AG10803 (cell line): ENCODE measurements at regions not wholly inside any gene's neighbourhood (a gene's known extent, or its start where the extent isn't known, plus 50 kb on each side); places are given as distances from the start of the nearest gene placed in this dataset.
A peak's percentile ranks its signal among the peaks of the same experiment; 100 is the strongest.

Experiments
- DNase-seq: peaks from one replicate; pipeline ENCODE4 v3.0.0; 2010; ENCODE audit warnings: low read depth
- H3K4me3 ChIP-seq: 2 replicates; pipeline ENCODE4 v1.5.1; 2011; ENCODE audit warnings: mild to moderate bottlenecking, low read length, control low read depth
- TF ChIP-seq, protein P1 (sequence below): conservative IDR thresholded peaks from 2 replicates; pipeline ENCODE4 v1.5.1; 2011; ENCODE audit warnings: mild to moderate bottlenecking, low read length, control low read depth, inconsistent platforms

GRCh38 chrX:7414753-7415152 is 266.8 kb upstream of the PUDP start:
- no peak for DNase-seq
- TF ChIP-seq, protein P1, sequence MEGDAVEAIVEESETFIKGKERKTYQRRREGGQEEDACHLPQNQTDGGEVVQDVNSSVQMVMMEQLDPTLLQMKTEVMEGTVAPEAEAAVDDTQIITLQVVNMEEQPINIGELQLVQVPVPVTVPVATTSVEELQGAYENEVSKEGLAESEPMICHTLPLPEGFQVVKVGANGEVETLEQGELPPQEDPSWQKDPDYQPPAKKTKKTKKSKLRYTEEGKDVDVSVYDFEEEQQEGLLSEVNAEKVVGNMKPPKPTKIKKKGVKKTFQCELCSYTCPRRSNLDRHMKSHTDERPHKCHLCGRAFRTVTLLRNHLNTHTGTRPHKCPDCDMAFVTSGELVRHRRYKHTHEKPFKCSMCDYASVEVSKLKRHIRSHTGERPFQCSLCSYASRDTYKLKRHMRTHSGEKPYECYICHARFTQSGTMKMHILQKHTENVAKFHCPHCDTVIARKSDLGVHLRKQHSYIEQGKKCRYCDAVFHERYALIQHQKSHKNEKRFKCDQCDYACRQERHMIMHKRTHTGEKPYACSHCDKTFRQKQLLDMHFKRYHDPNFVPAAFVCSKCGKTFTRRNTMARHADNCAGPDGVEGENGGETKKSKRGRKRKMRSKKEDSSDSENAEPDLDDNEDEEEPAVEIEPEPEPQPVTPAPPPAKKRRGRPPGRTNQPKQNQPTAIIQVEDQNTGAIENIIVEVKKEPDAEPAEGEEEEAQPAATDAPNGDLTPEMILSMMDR = no peak
- H3K4me3 ChIP-seq = no peak overlapping the region

- DNase-seq = no peak
- TF ChIP-seq, protein P1 = no peak
Measured at GRCh38 chrX:7412840-7413239, 264.9 kb upstream of the PUDP start.

DNA sequence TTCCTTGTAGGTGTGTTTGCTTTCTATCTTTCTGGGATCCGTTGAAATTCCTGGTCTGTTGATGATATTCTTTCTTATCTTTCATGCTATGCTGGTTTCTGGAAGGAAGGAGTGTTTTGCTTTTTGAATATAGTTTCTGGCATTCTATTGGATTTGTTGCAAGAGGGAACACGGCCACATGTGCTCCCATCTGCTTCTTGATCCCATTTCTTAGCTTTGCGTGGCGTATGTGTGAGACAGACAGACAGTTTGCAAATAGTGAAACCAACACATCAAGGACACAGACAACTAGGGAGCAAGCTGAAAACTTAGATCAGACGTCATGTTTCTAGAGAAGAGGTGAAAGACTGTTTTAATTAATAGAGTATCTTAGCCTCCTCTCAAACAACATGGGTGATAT is 261.9 kb upstream of the PUDP start:
- no peak overlapping the region for H3K4me3 ChIP-seq
- no peak for DNase-seq
- TF ChIP-seq, protein P1 = no peak

More at GRCh38 chrX:7412840-7413239, 264.9 kb upstream of the PUDP start:
- no peak overlapping the region for H3K4me3 ChIP-seq

DNA sequence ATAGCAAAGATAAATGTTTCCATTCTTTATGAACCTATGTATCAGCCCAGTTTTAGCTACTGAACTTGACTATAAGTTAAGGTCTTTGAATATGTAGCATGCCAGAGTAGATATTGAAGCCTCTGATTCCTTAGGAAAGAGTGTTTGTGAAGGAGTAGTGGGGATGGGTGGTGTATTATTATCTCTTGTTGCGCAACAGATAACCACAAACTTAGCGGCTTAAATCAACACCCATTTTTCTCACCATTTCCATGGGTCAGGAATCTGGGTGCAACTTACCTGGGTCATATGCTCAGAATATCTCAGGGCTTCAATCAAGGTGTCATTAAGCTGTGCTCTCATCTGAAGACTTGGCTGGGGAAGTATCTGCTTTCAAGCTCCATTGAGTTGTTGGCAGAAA is 251.4 kb upstream of the PUDP start:
- H3K4me3 ChIP-seq = no peak overlapping the region
- no peak for DNase-seq
- TF ChIP-seq, protein P1 = no peak

DNA sequence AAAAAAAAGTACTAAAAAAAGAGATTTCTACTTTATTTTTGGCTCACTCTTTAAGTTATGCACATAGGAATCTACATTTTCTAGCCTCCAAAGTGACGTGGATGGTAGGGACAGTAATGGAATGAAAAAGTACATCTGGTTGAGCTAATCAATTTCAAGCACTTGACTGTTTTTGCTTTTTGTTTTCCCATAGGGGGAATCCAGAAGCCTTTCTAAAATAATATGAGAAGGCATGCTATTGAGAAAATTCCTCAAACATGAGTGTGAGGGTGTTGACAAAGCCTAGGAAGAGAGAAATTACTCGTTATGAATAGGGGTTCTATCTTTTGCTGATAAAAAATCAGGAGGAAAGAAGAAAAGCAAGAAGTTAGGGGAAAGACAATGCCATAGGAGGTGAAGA is 242.5 kb upstream of the PUDP start:
- DNase-seq = peak; percentile 43
- TF ChIP-seq, protein P1 = no peak
- H3K4me3 ChIP-seq = no peak overlapping the region

- peak; percentile 11 for DNase-seq
- TF ChIP-seq, protein P1 = no peak
- H3K4me3 ChIP-seq = no peak overlapping the region
Measured at GRCh38 chrX:7389576-7389975, 241.6 kb upstream of the PUDP start.

DNA sequence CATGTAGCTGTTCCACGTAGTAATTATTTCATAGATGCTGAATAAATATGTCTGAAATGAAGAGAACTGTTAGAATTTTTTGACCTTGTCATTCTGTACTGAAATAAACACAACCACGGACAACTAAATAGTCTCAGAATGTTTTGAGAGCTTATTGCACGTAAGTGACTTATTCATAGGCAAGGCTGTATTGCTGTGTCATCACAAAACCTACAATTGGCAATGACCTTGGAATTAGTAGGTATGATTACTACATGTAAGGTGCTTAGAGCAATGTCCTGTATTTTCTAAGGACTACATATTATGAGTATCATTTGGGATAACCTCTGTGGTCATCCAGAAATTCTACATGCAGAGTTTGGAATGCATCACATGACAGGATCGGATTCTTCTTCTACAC is 237.2 kb upstream of the PUDP start:
- TF ChIP-seq, protein P1 = no peak
- DNase-seq = no peak
- H3K4me3 ChIP-seq = no peak overlapping the region
